Umbilical cord (tissue), 1 donor: ENCODE measurements at regions not wholly inside any gene's neighbourhood (a gene's known extent, or its start where the extent isn't known, plus 50 kb on each side); places are given as distances from the start of the nearest gene placed in this dataset.
A peak's percentile ranks its signal among the peaks of the same experiment; 100 is the strongest.
"Not testable (repeated sequence)": the region's sequence is repeated elsewhere in the genome, so short reads cannot be mapped to it uniquely, and the experiment has no call there.

ENCODE experiments used
- DNase-seq: peaks from one replicate; pipeline ENCODE4 v3.0.0-alpha.2; 2015; ENCODE audit warnings: low spot score

GRCh38 chr22:11690170-11690569, 3837.8 kb upstream of the OR11H1 start:
- not testable (repeated sequence) for DNase-seq

GRCh38 chr22:11703588-11703987, 3824.4 kb upstream of the OR11H1 start:
- peak; percentile 0 for DNase-seq

- DNase-seq: not testable (repeated sequence)
Observed at GRCh38 chr22:11706826-11707225, 3821.2 kb upstream of the OR11H1 start.
